ENCODE measurements at regions not wholly inside any gene's neighbourhood (a gene's known extent, or its start where the extent isn't known, plus 50 kb on each side); places are given as distances from the start of the nearest gene placed in this dataset.
"Not testable (repeated sequence)": the region's sequence is repeated elsewhere in the genome, so short reads cannot be mapped to it uniquely, and the experiment has no call there.

DNA sequence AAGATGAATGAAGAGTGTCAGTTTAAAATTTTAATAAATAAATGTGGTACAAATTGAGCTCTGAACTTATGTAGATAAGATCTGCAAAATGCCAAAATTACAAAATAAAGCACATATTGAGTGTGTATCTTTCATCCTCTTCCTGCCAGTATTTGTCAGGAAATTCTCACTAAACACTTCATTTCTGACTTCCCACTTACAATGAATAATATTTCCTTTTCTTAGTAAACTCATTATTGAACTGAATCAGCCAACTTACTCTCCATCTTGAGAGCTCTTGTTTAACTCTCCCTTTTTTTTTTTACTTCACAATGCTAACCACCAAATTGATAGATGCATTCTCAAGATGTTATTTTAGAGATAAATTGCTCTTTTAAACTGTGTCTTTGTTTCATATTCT is 1230.2 kb downstream of the JRKL start:
- no peaks in the 10 kb centered on the region for H3K36me3 ChIP-seq
- H3K4me3 ChIP-seq = no peak overlapping the region
- H3K9me3 ChIP-seq = peaks cover 0 to 7% of the 10 kb centered on the region in 2 donors
- DNase-seq (ENCODE audit: low spot score in 2 of 2) = no peak
- TF ChIP-seq, protein P1, sequence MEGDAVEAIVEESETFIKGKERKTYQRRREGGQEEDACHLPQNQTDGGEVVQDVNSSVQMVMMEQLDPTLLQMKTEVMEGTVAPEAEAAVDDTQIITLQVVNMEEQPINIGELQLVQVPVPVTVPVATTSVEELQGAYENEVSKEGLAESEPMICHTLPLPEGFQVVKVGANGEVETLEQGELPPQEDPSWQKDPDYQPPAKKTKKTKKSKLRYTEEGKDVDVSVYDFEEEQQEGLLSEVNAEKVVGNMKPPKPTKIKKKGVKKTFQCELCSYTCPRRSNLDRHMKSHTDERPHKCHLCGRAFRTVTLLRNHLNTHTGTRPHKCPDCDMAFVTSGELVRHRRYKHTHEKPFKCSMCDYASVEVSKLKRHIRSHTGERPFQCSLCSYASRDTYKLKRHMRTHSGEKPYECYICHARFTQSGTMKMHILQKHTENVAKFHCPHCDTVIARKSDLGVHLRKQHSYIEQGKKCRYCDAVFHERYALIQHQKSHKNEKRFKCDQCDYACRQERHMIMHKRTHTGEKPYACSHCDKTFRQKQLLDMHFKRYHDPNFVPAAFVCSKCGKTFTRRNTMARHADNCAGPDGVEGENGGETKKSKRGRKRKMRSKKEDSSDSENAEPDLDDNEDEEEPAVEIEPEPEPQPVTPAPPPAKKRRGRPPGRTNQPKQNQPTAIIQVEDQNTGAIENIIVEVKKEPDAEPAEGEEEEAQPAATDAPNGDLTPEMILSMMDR (IDR thresholded peaks at IDR 0.05) = no peak
- no peaks in the 10 kb centered on the region for H3K4me1 ChIP-seq
- no peaks in the 10 kb centered on the region for H3K27me3 ChIP-seq
- H3K27ac ChIP-seq = no peak overlapping the region
- intact Hi-C loops (cut with DNase I) = no loop called here

- intact Hi-C loops (cut with DNase I) = no loop called here
- no peak for DNase-seq (ENCODE audit: low spot score in 2 of 2)
- H3K36me3 ChIP-seq = no peaks in the 10 kb centered on the region
- no peak overlapping the region for H3K27ac ChIP-seq
- H3K4me3 ChIP-seq = no peak overlapping the region
- TF ChIP-seq, protein P1 (IDR thresholded peaks at IDR 0.05) = no peak
- peaks cover 0 to 7% of the 10 kb centered on the region in 2 donors for H3K9me3 ChIP-seq
- H3K4me1 ChIP-seq = no peaks in the 10 kb centered on the region
- no peaks in the 10 kb centered on the region for H3K27me3 ChIP-seq
Observed at GRCh38 chr11:97621282-97621681, 1231.5 kb downstream of the JRKL start.

GRCh38 chr11:97622795-97623194 is 1233.0 kb downstream of the JRKL start:
- Histone ChIP-seq H3K36me3 (no peaks in the 10 kb centered on the region), H3K4me3 (no peak overlapping the region), H3K27ac (no peak overlapping the region), H3K27me3 (no peaks in the 10 kb centered on the region), H3K9me3 (no peaks in the 10 kb centered on the region), H3K4me1 (no peaks in the 10 kb centered on the region)
- no peak for DNase-seq (ENCODE audit: low spot score in 2 of 2)
- intact Hi-C loops (cut with DNase I) = no loop called here
- TF ChIP-seq, protein P1 (IDR thresholded peaks at IDR 0.05) = no peak

DNA sequence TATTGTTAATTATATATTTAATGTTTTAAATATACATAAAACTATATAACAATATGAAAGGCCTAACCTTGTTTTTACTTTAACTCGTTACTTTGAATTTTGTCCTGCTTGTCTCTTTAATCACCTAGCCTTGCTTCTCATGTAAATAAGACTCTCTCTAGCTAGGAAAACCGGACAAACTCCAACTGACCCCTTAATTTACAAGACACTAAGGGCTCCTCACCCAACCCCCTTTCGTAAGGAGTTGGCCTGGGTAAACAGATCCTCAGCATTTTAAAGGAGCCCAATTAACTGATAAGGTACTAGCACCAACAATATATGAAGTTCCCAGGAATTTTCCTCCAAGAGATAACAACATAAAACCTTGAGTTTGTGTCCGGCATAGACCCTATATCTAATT is 1246.9 kb downstream of the JRKL start:
- H3K4me3 ChIP-seq; H3K36me3 ChIP-seq; H3K27ac ChIP-seq; H3K4me1 ChIP-seq; DNase-seq (ENCODE audit: low spot score in 2 of 2); intact Hi-C loops (cut with DNase I); H3K27me3 ChIP-seq; H3K9me3 ChIP-seq: not testable (repeated sequence)

DNA sequence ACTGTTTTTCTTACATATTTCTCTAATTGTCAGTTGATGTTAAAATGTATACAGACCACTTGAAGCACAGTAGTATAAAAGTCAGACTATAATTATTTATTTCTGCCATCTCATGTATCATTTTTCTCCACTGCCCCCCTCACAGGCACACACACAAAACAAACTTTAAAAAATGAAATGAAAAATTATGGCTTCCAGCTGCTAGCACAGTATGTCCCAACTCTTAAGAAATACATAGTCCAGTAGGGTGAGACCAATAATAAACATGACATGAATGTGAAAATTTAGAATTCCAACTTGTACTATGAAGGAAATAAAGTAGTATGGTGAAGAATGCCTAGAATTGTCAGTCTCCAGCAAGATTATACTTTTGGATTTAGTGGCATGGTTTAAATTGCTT is 1247.9 kb downstream of the JRKL start:
- Histone ChIP-seq H3K9me3 (no peaks in the 10 kb centered on the region), H3K27ac (no peak overlapping the region), H3K4me3 (no peak overlapping the region), H3K27me3 (no peaks in the 10 kb centered on the region), H3K4me1 (no peaks in the 10 kb centered on the region), H3K36me3 (no peaks in the 10 kb centered on the region)
- DNase-seq (ENCODE audit: low spot score in 2 of 2) = no peak
- intact Hi-C loops (cut with DNase I) = no loop called here
- TF ChIP-seq, protein P1 (IDR thresholded peaks at IDR 0.05) = no peak

- H3K4me3 ChIP-seq = no peak overlapping the region
- H3K27ac ChIP-seq = no peak overlapping the region
- H3K36me3 ChIP-seq = no peaks in the 10 kb centered on the region
- H3K4me1 ChIP-seq = no peaks in the 10 kb centered on the region
- DNase-seq (ENCODE audit: low spot score in 2 of 2) = no peak
- TF ChIP-seq, protein P1 (IDR thresholded peaks at IDR 0.05) = no peak
- intact Hi-C loops (cut with DNase I) = no loop called here
- no peaks in the 10 kb centered on the region for H3K9me3 ChIP-seq
- no peaks in the 10 kb centered on the region for H3K27me3 ChIP-seq
Observed at GRCh38 chr11:97638641-97639224, 1248.9 kb downstream of the JRKL start.

Data from ascending aorta (tissue), 2 donors.